Daoy (cell line): ENCODE measurements at regions not wholly inside any gene's neighbourhood (a gene's known extent, or its start where the extent isn't known, plus 50 kb on each side); places are given as distances from the start of the nearest gene placed in this dataset.

Experiments
- DNase-seq: peaks from one replicate; pipeline ENCODE4 v3.0.0-alpha.2; 2015; ENCODE audit warnings: low read depth

DNA sequence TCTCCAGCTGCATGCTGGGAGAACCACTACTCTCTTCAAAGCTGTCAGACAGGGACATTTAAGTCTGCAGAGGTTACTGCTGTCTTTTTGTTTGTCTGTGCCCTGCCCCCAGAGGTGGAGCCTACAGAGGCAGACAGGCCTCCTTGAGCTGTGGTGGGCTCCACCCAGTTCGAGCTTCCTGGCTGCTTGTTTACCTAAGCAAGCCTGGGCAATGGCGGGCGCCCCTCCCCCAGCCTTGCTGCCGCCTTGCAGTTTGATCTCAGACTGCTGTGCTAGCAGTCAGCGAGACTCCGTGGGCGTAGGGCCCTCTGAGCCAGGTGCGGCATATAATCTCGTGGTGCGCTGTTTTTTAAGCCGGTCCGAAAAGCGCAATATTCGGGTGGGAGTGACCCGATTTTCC, 215.0 kb downstream of the STIM2 start:
- peak; percentile 16 for DNase-seq

DNA sequence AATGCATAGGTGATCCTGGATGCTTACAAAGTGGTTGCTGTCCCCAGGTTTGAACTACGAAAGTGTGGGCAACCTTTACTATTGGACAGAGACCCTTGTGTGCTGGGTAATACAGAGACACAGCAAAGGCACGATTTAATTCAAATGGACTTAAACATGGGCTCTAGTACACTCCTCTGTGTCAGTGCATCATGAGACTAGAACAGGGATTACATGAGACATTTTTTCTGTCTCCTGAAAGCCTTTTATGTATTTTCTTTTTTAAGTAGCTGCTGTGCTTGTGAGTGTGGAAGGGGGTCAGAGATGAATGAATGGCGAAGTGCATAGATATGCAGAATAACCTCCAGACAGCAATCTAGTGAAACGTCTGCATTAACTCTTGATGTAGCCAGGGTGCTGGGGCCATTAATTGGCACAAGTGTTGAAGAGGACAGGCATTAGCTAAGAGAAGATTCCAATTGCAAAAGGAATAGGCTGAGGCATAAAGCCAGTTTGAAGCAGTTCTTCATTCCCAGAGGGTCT, 218.4 kb downstream of the STIM2 start:
- DNase-seq: no peak

DNA sequence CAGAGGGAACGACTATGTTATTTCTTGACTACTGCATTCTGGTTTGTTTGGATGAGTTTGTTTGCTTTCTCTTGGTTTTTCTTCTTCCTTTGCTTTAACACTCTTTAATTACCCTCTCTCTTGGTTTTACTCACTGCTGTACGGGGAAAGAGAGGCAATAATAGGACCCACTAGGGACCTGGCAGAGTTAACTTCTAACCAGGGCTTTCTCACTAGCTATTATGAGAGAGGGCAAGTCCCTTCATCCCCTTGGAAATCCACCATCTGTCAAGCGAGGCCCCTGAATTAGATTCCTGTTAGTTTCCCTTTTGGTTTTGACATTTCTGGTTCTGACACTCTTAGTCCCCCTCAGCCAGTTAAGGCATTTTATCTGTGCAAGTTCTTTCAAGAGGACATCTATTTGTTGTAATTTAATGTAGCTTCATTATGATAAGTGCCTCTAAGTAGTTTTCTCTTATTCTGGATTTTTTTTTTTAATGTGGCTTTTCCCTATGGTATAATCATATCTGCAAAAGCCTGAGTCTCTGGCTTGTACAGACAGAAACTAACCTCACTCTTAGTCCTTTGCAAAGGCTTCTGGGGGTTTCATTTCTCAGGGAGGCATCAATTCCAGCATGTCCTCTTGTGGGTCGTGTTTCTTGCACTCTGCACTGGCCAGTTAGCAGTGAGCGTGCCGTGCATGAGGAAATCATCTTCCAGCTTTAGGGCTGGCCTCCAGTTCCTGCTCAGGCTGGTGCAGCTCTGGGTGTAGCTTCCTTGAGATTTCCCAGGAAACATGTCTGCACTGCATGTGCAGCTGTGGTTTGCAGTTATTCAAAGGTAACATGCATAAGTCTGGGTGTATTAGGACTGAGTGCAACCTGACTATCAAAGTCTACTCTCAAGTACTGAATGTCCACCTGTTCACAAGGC, 221.3 kb downstream of the STIM2 start:
- DNase-seq: no peak

DNA sequence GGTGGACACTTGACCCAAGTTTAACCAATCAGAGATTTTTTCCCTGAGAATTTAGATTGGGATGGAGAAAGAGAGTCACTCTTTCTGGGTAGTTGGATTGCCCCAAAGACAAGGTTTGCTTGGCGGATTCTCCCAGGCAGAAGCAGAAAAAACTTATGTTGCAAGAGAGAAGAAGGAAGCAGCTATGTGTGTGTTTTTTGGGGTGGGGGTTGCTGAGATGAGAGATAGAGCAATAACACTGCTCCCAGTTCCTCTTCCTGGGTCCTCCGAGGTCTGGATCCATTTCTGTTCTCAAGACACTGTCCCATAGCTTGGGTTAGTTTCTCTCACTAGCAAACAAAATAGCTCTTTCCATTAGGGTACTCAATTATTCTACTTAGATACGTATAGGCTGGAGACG, 222.1 kb downstream of the STIM2 start:
- no peak for DNase-seq

DNA sequence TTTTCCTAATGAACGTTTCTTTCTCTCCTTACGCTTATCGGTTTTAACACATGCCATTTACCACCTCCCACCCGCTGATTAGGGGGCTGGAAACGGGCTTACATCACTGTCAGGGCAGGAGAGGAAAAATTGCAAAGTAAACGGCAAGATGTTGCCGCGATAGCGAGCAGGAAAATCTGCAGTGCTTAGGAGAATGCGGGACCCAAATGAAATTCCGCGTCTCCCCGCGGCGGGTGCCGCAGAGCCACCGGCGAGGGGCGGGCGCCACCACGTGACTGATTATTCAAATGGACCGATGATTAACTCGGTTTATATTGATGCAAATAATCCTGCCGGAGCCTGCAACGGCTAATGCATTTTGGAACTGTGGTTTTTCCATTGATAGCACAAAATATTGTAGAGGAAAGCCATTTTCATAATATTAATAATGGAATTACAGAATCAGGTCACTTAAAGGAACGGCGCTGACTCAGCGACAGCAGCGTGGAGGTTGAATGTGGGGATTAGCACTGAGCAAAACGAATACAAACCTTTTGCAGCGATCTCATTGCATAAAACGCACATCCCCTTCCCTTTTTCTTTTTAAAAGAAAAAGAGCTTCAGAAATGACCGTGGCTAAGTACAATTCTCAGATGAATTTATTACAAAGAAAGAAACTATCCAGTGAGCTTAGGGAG, 224.2 kb downstream of the STIM2 start:
- peak; percentile 40 for DNase-seq

DNA sequence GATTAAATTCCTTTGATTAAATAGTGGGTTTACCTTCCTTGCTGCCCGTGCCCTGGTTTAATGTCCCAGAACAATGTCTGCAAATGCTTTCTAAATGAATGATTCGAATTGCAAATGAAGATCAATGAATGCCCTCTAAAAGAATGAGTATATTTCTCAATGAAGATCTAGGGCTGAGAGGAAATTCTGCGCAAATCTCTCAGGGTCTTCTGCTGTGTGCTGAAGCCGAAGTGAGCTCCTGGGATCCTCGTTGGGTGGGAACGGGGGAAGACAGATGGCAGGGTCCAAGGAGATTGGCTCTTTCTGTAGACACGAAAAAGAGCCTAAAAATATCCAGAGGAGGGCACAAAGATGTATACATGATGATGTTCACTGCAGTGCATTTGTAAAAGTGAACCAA, 224.8 kb downstream of the STIM2 start:
- DNase-seq: no peak

DNA sequence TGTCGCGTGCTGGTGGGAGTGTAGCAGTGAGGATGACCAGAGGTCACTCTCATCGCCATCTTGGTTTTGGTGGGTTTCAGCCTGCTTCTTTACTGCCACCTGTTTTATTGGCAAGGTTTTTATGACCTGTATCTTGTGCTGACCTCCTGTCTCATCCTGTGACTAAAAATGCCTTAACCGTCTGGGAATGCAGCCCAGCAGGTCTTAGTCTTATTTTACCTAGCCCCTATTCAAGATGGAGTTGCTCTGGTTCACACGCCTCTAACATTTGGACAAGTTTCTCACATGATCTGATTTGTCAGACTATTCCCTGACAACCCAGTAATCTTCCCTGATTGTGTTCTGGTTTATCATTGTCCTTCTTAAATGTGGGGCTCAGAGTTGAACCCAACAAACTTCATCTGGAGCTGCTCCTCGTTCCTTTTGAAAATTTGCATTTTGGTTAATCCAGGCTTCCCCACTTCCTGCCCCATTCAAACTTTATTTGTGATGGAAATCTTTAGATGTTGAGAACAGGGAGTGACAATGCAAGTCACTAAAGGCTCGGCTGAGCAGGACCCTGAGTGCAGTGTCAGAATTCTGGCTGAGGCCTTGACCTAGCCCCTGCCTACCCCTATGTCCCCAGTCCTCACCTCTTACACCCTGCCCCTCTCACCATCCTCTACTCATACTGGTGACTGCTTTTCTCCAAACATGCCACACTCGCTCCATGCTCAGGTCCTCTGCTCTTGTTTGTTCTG, 226.8 kb downstream of the STIM2 start:
- DNase-seq: no peak

DNA sequence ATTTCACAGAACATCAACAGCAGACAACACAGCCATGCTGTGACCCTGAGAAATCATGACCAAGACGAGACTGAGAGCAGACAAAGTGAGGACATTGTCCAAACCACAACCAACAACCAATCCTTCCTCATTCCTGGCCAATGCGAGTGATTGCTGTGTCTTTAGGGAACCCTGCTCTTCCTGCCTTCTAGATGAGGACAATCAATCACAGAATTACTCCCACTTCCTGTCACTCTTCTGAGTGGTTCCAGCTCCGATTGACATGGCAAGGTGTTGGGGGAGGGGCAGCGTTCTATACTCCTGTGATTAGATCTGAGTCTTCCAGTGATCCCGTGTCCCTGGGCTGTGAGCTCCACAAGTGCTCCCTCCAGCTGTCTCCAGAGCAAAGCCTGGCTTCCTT, 227.8 kb downstream of the STIM2 start:
- no peak for DNase-seq

DNA sequence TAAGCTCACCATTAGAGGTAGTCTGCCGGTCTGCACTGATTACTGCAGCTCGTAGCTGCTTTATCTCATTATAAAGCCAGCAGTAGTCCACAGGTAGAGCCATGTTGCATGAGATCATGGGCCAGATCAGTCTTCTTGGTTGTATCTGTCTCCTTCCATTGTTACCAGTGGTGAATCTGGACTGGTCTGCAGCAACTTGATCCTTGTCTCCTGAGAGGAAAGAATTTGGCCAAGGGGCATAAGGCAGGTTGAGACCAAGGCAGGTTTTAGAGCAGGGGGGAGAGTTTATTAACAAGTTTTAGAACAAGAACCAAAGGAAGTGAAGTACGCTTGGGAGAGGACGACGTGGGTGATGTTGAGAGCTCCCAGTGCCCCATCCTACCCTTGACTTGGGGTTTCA, 228.5 kb downstream of the STIM2 start:
- no peak for DNase-seq

DNA sequence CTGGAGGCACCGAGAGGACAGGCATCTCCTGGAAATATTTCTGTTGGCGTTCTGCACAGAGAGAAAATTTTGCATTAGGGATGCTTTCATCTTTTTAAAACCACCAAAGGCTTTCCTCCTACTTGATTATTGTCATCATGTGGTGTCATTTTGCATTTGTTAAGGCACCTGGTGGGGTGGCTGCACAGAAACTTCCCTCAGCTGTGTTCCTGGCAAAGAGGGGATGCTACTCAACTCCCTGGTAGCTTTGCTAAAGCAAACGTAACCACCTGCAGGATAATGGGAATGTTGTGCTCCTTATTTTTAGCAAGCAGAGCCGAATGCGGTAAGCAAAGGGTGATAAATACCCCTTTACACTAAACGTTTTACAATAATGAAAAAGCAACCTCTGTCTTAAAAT, 229.8 kb downstream of the STIM2 start:
- DNase-seq: no peak

DNA sequence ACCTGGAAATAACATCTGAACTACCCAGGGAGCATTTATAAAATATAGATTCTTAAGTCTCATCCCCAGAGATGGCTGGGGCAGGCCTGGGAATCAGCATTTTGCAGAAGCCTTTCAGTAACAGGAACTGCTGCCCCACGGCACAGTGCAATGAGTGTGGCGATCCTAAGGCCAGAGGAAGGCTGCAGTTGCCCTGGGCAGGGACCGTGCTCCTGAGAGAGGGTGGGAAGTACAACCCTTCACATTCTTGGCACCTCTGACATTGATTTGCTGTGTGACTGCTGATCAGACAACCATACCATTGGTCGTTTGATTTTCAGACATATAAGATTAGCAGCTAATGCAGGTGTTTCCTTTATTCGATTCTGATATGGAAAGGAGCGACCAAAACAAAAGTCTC, 233.6 kb downstream of the STIM2 start:
- no peak for DNase-seq

DNA sequence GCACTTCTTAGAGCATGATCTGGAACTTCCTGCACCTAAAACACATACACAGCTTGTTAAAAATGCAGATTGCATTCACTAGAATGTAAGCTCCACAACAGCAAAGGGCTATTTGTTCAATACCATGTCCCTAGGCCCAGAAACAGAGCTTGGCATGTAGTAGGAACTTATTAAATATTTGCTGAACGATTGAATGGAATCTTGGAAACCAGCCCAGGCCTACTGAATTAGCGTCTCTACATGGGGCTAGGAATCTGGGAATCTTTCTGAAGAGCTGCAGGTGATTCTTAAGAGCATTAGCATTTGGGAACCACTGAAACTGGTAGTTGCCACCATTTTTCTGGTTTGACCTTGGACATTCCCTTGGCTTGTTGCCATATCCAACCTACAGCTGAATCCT, 234.1 kb downstream of the STIM2 start:
- no peak for DNase-seq

DNA sequence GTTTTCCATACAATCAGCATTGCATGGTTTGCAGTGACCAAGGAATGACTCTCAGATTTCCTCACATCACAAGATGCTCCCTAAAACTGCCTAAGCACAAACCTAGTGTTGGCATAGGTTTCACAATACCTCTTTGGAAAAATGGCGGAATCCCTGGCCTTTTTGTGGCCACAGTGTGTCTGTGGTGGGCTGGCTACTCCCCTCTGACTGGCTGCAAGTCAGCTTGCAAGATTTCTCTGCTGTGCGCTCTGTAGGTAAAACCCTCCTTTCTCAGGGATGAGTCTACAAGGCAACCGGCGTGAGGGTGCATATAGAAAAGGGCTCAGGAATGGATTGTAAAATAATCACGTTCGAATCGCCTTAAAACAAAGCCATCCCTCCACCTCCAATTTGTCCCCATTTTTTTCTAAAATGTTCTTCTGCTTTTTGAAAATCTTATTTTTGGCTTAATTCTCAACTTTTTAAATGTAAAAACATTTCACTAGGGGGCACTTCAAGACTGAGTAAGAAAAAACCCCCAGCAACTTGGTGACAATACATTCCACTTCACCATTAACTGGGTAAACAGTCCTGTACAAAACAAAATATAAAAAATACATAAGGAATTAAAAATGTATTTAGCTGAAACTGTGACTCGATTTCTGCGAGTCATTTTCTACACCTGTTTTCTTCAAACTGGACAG, 235.6 kb downstream of the STIM2 start:
- DNase-seq: no peak

DNA sequence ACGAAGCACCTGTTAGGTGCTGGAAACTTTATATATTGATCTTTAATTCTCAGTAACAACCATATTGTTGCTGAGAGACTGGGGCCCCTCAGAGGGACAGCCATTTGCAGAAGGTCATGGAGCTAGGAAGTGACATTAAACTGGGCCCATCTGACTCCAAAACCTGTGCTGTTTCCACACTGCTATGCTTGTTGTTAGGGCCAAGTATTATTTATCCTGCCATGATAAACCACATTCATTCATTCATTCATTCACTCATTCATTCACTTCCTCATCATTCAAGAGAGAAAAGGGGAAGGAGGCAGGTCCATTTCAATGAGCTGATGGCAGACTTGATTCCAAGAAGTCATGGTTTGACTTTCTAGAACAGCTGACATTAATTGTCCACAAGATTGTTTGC, 237.4 kb downstream of the STIM2 start:
- DNase-seq: no peak

DNA sequence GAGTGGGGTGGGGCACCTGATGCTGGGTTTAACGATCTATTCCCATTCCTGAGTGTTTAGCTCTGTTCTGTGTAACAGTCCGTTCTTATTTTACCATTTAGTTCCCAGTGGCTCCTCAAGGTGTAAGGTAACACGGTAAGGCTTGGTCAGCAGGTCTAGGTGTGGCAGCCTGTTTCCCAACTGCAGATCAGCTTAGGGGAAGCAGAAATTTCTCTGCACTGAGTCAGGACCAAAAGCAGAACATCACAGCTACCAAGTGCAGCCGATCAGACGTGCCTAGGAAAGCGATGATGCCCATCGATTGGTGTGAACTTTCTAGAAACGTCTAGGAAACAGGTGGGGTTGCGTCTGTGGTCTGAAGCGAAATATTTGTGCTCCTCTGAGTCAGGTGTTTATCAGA, 240.1 kb downstream of the STIM2 start:
- DNase-seq: no peak

DNA sequence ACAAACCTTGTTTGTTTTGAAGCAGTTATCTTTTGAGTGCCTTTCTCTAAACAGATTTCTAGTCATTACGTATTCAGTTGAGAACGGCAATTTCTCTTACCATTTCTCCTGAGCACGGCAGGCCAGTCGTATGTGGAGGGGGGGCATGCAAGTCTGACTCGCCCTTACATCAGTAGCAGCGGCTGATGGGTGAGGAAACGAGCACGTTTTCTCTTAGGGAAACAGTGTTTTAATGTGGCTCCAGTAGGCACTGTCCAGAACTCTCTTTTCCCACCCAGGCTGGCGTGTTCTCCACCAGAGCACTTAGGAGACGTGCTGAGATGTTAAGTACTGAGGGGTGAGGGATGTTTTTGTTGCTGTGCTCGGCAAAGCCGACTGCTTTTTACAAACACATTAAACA, 240.5 kb downstream of the STIM2 start:
- no peak for DNase-seq

DNA sequence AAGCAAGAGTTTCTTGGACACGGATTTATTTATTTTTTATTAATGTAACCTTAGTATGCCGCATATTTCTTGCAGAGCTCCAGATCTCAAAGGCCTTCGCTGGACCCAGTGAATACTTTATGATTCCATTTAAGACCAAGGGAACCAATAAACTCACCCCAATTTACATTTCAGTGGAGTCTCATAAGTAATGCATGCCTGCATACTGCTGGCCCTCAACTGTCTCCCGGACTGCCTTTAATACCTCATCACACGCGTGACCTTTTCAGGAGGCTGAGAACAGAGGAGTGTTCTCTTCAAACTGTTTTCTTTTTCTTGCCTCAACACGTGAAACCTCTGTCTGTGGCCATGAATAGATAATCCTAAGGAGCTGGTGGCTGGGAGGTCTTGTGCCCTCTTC, 240.9 kb downstream of the STIM2 start:
- DNase-seq: no peak

DNA sequence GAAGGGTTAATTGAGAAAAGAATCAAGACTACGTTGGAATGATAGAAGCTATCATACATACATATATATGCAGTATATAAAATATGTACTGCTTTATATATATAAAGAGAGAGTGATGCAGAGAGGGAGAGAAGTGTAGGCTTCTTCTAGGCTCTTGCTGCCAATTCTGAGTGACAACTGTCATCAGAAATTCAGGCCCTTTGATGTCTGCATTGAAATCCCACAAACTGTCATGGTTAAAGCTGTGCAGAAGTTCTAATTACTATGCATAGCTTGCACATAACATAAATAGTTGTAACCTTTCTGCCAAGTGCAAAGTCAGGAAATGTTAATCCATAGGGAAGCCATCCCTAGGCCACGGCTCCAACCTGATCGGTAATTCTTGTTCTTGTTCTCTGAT, 251.0 kb downstream of the STIM2 start:
- DNase-seq: no peak

DNA sequence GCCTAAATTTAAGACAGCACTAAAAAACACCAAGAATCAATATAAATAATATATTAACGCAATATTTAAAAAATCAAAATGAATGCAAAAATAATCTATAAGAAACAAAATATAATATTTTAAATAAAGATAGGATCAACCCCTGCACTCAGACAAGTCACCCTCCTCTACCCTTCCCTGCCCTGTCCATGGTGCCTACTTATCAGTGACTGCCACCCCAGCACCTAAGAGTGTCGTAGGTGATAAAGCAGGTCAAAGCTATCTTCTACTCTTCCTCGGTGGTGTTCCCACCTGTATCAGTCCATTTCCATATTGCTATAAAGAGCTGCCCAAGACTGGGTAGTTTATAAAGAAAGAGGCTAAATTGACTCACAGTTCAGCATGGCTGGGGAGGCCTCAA, 251.9 kb downstream of the STIM2 start:
- no peak for DNase-seq

DNA sequence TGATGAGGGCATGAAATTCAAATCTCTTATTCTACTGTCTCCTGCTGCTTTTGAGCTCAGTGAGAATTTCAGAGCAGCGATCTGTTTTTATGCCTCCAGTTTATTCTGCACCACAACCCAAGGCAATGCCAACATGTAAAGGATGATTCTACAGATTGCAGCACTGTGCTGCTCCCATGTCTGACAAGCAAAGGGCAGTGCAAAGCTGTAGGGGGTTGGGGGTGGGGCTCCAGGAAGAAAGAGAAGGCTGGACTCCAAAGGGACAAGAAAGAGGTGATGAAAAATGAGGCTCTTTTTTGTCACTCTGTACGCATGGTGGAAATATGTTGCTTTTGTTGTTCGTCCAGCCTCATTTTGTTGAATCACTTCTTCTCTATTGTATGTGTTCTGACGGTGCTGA, 254.6 kb downstream of the STIM2 start:
- no peak for DNase-seq

DNA sequence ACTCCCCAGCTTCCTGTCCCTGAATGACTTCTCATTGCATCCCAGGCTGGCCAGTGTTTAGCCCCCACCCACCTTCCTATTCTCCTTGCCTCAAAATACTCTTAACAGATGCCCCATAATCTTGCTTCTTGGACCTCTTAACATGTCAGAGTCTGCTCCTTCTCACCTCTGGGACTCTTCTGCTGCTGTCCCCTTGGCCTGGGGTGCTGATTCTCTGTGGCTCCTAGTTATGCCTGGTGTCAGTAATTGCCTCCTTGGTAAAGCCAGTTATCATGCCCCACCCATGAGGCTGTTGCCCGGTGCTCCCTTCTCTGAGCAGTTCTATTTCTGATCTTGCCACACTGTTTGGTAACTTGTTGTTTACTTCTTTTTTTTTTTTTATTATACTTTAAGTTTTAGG, 256.8 kb downstream of the STIM2 start:
- no peak for DNase-seq

DNA sequence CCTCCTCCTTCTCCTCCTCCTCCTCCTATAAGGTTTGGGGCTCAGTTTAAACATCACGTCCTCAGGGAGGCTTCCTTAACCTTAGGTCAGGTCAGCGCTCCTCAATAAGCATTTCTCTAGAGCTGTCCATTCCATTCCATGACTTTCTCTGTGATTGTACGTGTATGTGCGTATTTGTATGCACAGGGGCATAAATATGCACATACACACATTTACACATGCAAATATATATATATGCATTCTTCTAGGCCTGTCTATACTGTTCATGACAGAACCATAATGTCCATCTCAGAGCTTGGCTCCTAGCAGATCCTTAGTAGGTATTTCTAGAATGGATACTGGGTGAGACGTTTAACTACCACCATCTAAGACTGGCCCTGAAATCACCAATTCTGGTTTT, 258.6 kb downstream of the STIM2 start:
- DNase-seq: no peak
